ENCODE measurements at regions not wholly inside any gene's neighbourhood (a gene's known extent, or its start where the extent isn't known, plus 50 kb on each side); places are given as distances from the start of the nearest gene placed in this dataset.

DNA sequence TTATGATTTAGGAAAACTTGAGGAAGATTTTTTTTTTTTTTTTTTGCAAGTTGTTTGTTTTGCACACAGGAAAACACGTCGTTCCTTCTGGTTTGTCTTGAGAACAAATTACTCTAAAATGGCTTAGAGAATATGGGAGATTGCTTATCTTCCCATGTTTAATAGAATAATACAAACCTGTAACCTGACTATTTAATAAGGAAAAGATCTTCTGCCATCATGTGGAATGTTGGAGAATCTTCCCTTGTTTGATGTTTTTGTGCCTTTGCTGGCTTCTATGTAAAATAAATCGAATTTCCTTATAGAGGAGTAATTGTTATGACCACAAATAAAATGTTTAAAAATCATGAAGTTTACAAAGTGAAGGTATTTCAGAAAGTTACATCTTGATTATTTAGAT is 818.8 kb downstream of the GATA3 start:
- TF ChIP-seq, protein P1, sequence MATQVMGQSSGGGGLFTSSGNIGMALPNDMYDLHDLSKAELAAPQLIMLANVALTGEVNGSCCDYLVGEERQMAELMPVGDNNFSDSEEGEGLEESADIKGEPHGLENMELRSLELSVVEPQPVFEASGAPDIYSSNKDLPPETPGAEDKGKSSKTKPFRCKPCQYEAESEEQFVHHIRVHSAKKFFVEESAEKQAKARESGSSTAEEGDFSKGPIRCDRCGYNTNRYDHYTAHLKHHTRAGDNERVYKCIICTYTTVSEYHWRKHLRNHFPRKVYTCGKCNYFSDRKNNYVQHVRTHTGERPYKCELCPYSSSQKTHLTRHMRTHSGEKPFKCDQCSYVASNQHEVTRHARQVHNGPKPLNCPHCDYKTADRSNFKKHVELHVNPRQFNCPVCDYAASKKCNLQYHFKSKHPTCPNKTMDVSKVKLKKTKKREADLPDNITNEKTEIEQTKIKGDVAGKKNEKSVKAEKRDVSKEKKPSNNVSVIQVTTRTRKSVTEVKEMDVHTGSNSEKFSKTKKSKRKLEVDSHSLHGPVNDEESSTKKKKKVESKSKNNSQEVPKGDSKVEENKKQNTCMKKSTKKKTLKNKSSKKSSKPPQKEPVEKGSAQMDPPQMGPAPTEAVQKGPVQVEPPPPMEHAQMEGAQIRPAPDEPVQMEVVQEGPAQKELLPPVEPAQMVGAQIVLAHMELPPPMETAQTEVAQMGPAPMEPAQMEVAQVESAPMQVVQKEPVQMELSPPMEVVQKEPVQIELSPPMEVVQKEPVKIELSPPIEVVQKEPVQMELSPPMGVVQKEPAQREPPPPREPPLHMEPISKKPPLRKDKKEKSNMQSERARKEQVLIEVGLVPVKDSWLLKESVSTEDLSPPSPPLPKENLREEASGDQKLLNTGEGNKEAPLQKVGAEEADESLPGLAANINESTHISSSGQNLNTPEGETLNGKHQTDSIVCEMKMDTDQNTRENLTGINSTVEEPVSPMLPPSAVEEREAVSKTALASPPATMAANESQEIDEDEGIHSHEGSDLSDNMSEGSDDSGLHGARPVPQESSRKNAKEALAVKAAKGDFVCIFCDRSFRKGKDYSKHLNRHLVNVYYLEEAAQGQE (IDR thresholded peaks at IDR 0.05; ENCODE audit: low read depth) = no peak
- TF ChIP-seq, protein P2, sequence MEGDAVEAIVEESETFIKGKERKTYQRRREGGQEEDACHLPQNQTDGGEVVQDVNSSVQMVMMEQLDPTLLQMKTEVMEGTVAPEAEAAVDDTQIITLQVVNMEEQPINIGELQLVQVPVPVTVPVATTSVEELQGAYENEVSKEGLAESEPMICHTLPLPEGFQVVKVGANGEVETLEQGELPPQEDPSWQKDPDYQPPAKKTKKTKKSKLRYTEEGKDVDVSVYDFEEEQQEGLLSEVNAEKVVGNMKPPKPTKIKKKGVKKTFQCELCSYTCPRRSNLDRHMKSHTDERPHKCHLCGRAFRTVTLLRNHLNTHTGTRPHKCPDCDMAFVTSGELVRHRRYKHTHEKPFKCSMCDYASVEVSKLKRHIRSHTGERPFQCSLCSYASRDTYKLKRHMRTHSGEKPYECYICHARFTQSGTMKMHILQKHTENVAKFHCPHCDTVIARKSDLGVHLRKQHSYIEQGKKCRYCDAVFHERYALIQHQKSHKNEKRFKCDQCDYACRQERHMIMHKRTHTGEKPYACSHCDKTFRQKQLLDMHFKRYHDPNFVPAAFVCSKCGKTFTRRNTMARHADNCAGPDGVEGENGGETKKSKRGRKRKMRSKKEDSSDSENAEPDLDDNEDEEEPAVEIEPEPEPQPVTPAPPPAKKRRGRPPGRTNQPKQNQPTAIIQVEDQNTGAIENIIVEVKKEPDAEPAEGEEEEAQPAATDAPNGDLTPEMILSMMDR (IDR thresholded peaks at IDR 0.05 in 2 of 3, conservative IDR thresholded peaks at IDR 0.05 in 1 of 3; ENCODE audit: borderline replicate concordance in 1 of 3, insufficient read depth in 1 of 3, low read depth in 2 of 3, low read length in 2 of 3) = no peak
- TF ChIP-seq EZH2 (IDR thresholded peaks at IDR 0.05) (no peak), SIN3A (IDR thresholded peaks at IDR 0.05; ENCODE audit: low read depth) (no peak), POLR2AphosphoS5 (IDR thresholded peaks at IDR 0.05; ENCODE audit: low read depth, low read length) (no peak), POLR2A (IDR thresholded peaks at IDR 0.05; ENCODE audit: borderline replicate concordance, extremely low read depth, insufficient read depth, insufficient read length) (no peak), SRF (IDR thresholded peaks at IDR 0.05; ENCODE audit: low read depth) (no peak), CEBPB (IDR thresholded peaks at IDR 0.05; ENCODE audit: low read depth) (no peak), SP1 (IDR thresholded peaks at IDR 0.05; ENCODE audit: low read depth) (no peak), ZNF274 (IDR thresholded peaks at IDR 0.05; ENCODE audit: low read depth, low read length) (no peak)
- TF ChIP-seq, protein P3, sequence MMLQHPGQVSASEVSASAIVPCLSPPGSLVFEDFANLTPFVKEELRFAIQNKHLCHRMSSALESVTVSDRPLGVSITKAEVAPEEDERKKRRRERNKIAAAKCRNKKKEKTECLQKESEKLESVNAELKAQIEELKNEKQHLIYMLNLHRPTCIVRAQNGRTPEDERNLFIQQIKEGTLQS (IDR thresholded peaks at IDR 0.05) = no peak
- TF ChIP-seq, protein P4, sequence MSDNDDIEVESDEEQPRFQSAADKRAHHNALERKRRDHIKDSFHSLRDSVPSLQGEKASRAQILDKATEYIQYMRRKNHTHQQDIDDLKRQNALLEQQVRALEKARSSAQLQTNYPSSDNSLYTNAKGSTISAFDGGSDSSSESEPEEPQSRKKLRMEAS (IDR thresholded peaks at IDR 0.05) = no peak

Measured in HCT116 (cell line).